ENCODE measurements at regions not wholly inside any gene's neighbourhood (a gene's known extent, or its start where the extent isn't known, plus 50 kb on each side); places are given as distances from the start of the nearest gene placed in this dataset.
A peak's percentile ranks its signal among the peaks of the same experiment; 100 is the strongest.
"Not testable (repeated sequence)": the region's sequence is repeated elsewhere in the genome, so short reads cannot be mapped to it uniquely, and the experiment has no call there.

GRCh38 chr7:86592185-86592584, 51.5 kb upstream of the GRM3 start:
- no peak for DNase-seq (ENCODE audit: low spot score)

- no peak for DNase-seq (ENCODE audit: low spot score)
Observed at GRCh38 chr7:86574006-86574405, 69.7 kb upstream of the GRM3 start.

- DNase-seq (ENCODE audit: low spot score) = no peak
Observed at GRCh38 chr7:86558680-86559501, 84.8 kb upstream of the GRM3 start.

- DNase-seq (ENCODE audit: low spot score) = no peak
Observed at GRCh38 chr7:86534641-86535040, 109.1 kb upstream of the GRM3 start.

- no peak for DNase-seq (ENCODE audit: low spot score)
Observed at GRCh38 chr7:86504229-86504628, 139.5 kb upstream of the GRM3 start.

- DNase-seq (ENCODE audit: low spot score) = no peak
Observed at GRCh38 chr7:86499986-86500385, 143.7 kb upstream of the GRM3 start.

GRCh38 chr7:86485827-86486226, 157.9 kb upstream of the GRM3 start:
- no peak for DNase-seq (ENCODE audit: low spot score)

- no peak for DNase-seq (ENCODE audit: low spot score)
Observed at GRCh38 chr7:86479144-86479543, 164.6 kb upstream of the GRM3 start.

- DNase-seq (ENCODE audit: low spot score) = no peak
Observed at GRCh38 chr7:86477343-86477935, 166.3 kb upstream of the GRM3 start.

- no peak for DNase-seq (ENCODE audit: low spot score)
Observed at GRCh38 chr7:86470763-86471162, 172.9 kb upstream of the GRM3 start.

- DNase-seq (ENCODE audit: low spot score) = peak; percentile 7
Observed at GRCh38 chr7:86469680-86470295, 173.9 kb upstream of the GRM3 start.

GRCh38 chr7:86454753-86455152, 189.0 kb upstream of the GRM3 start:
- DNase-seq (ENCODE audit: low spot score) = no peak

- DNase-seq (ENCODE audit: low spot score) = no peak
Observed at GRCh38 chr7:86453454-86453853, 190.3 kb upstream of the GRM3 start.

GRCh38 chr7:86448856-86449255, 194.9 kb upstream of the GRM3 start:
- DNase-seq (ENCODE audit: low spot score) = no peak

- DNase-seq (ENCODE audit: low spot score) = no peak
Observed at GRCh38 chr7:86445285-86445684, 198.4 kb upstream of the GRM3 start.

- DNase-seq (ENCODE audit: low spot score) = no peak
Observed at GRCh38 chr7:86444245-86444644, 199.5 kb upstream of the GRM3 start.

GRCh38 chr7:86440420-86440819, 203.3 kb upstream of the GRM3 start:
- not testable (repeated sequence) for DNase-seq (ENCODE audit: low spot score)

- no peak for DNase-seq (ENCODE audit: low spot score)
Observed at GRCh38 chr7:86437951-86438450, 205.7 kb upstream of the GRM3 start.

GRCh38 chr7:86431761-86432160, 211.9 kb upstream of the GRM3 start:
- no peak for DNase-seq (ENCODE audit: low spot score)

- no peak for DNase-seq (ENCODE audit: low spot score)
Observed at GRCh38 chr7:86411814-86412213, 231.9 kb upstream of the GRM3 start.

GRCh38 chr7:86407291-86407690, 236.4 kb upstream of the GRM3 start:
- no peak for DNase-seq (ENCODE audit: low spot score)

- DNase-seq (ENCODE audit: low spot score) = no peak
Observed at GRCh38 chr7:86391813-86392212, 251.9 kb upstream of the GRM3 start.

- DNase-seq (ENCODE audit: low spot score) = not testable (repeated sequence)
Observed at GRCh38 chr7:86375602-86376001, 268.1 kb upstream of the GRM3 start.
